Esophagus (tissue), 2 donors: ENCODE measurements at regions not wholly inside any gene's neighbourhood (a gene's known extent, or its start where the extent isn't known, plus 50 kb on each side); places are given as distances from the start of the nearest gene placed in this dataset.

Experiments
- H3K27ac ChIP-seq, 2 donors: one replicate each; pipeline ENCODE4 v1.5.1; 2013; ENCODE audit warnings: low read depth in 2 of 2, mild to moderate bottlenecking in 2 of 2, inconsistent platforms in 1 of 2, low read length in 1 of 2, moderate library complexity in 1 of 2
- H3K27me3 ChIP-seq, 2 donors: one replicate each; pipeline ENCODE4 v1.6.1; 2013; ENCODE audit warnings: low read length in 2 of 2, control low read depth in 1 of 2, mild to moderate bottlenecking in 1 of 2; ENCODE audit not compliant: insufficient read depth in 2 of 2, control insufficient read depth in 1 of 2
- H3K36me3 ChIP-seq, 2 donors: one replicate each; pipeline ENCODE4 v1.6.1; 2013; ENCODE audit warnings: low read length in 1 of 2; ENCODE audit not compliant: control insufficient read depth in 2 of 2, insufficient read depth in 2 of 2
- H3K4me1 ChIP-seq, 2 donors: one replicate each; pipeline ENCODE4 v1.6.1; 2013; ENCODE audit warnings: low read length in 1 of 2; ENCODE audit not compliant: control insufficient read depth in 2 of 2, insufficient read depth in 2 of 2
- H3K4me3 ChIP-seq, 2 donors: one replicate each; pipeline ENCODE4 v1.5.1; 2013; ENCODE audit warnings: low read length in 2 of 2, mild to moderate bottlenecking in 2 of 2, low read depth in 1 of 2, moderate library complexity in 1 of 2
- H3K9me3 ChIP-seq, 2 donors: one replicate each; pipeline ENCODE4 v1.6.1; 2013; ENCODE audit warnings: mild to moderate bottlenecking in 2 of 2, low read depth in 1 of 2, low read length in 1 of 2, moderate library complexity in 1 of 2; ENCODE audit not compliant: control insufficient read depth in 2 of 2, insufficient read depth in 1 of 2
- WGBS, 2 donors: extraction: QIAGEN DNeasy Blood & Tissue Kit; methylation state at CpG; one replicate each; pipeline ENCODE4 v1.1.7; 2013; 5-methylcytosine and 5-hydroxymethylcytosine counted together
- donor health status: healthy with polysubstance abuse.
- donor health status: Bipolar disorder and iron deficiency.

GRCh38 chr5:113900816-113901215 is 387.3 kb downstream of the YTHDC2 start:
- no peaks in the 10 kb centered on the region for H3K9me3 ChIP-seq
- H3K27ac ChIP-seq: no peak overlapping the region
- H3K4me1 ChIP-seq: no peaks in the 10 kb centered on the region
- no peak overlapping the region for H3K4me3 ChIP-seq
- no peaks in the 10 kb centered on the region for H3K27me3 ChIP-seq
- 64 to 75% methylated on average over 3 of the region's 3 CpGs for WGBS, 2 donors
- no peaks in the 10 kb centered on the region for H3K36me3 ChIP-seq

DNA sequence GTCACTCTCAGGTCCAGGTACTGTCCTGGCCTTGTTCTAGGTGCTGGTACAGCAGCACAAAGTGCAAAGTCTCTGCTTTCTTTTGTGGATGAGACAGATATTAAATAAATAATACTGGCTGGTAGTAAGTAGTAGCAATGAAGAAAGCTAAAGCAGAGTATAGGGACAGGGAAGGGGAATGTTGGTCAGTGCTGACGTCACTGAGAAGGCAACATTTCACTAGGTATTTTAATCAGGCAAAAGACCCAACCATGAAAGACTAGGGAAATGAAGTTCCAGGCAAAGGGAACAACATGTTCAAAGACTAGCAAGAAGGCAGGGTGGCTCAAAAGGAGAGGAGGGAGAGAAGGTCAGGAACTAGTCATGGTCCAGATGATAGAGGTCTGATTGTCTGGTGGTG is 388.2 kb downstream of the YTHDC2 start:
- WGBS, 2 donors: 71 to 75% methylated on average over 1 of the region's 1 CpG
- no peaks in the 10 kb centered on the region for H3K9me3 ChIP-seq
- H3K4me1 ChIP-seq: no peaks in the 10 kb centered on the region
- H3K27me3 ChIP-seq: no peaks in the 10 kb centered on the region
- no peak overlapping the region for H3K4me3 ChIP-seq
- H3K36me3 ChIP-seq: no peaks in the 10 kb centered on the region
- H3K27ac ChIP-seq: no peak overlapping the region

GRCh38 chr5:113902917-113903660 is 389.6 kb downstream of the YTHDC2 start:
- no peak overlapping the region for H3K4me3 ChIP-seq
- H3K9me3 ChIP-seq: no peaks in the 10 kb centered on the region
- H3K36me3 ChIP-seq: no peaks in the 10 kb centered on the region
- WGBS, 2 donors: 65% methylated on average over 2 of the region's 2 CpGs
- H3K27me3 ChIP-seq: no peaks in the 10 kb centered on the region
- H3K4me1 ChIP-seq: no peaks in the 10 kb centered on the region
- no peak overlapping the region for H3K27ac ChIP-seq

GRCh38 chr5:113909782-113910181 is 396.3 kb downstream of the YTHDC2 start:
- no peaks in the 10 kb centered on the region for H3K27me3 ChIP-seq
- 53 to 56% methylated on average over 6 of the region's 6 CpGs for WGBS, 2 donors
- no peak overlapping the region for H3K4me3 ChIP-seq
- H3K36me3 ChIP-seq: no peaks in the 10 kb centered on the region
- H3K9me3 ChIP-seq: no peaks in the 10 kb centered on the region
- H3K4me1 ChIP-seq: no peaks in the 10 kb centered on the region
- H3K27ac ChIP-seq: no peak overlapping the region

GRCh38 chr5:113917997-113918396 is 404.5 kb downstream of the YTHDC2 start:
- 35 to 48% methylated on average over 2 of the region's 2 CpGs for WGBS, 2 donors
- H3K9me3 ChIP-seq: no peaks in the 10 kb centered on the region
- H3K4me3 ChIP-seq: no peak overlapping the region
- no peak overlapping the region for H3K27ac ChIP-seq
- H3K27me3 ChIP-seq: no peaks in the 10 kb centered on the region
- no peaks in the 10 kb centered on the region for H3K36me3 ChIP-seq
- no peaks in the 10 kb centered on the region for H3K4me1 ChIP-seq

- 36 to 44% methylated on average over 3 of the region's 3 CpGs for WGBS, 2 donors
- H3K36me3 ChIP-seq: no peaks in the 10 kb centered on the region
- H3K4me1 ChIP-seq: no peaks in the 10 kb centered on the region
- H3K4me3 ChIP-seq: no peak overlapping the region
- H3K27me3 ChIP-seq: no peaks in the 10 kb centered on the region
- no peak overlapping the region for H3K27ac ChIP-seq
- no peaks in the 10 kb centered on the region for H3K9me3 ChIP-seq
Observed at GRCh38 chr5:113922343-113922742, 408.8 kb downstream of the YTHDC2 start.

DNA sequence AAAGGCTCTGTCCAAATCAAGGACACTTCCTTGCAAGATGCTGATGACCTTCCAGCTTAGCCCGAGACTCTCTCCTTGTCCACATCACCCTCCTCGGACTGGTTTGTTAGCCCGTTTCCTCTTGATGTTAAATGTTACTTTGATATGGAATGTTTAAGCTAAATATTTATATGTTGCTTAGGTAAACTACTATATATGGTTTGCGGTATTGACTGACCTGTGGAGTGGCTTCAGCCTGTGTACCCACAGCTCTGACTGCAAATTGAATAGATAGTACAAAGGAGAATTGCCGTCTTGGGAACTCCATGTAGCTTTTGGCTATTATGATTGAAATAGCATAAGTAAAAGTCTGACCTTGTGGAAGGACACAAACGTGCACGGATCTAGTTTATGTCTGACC is 422.0 kb downstream of the YTHDC2 start:
- H3K36me3 ChIP-seq: no peaks in the 10 kb centered on the region
- H3K27me3 ChIP-seq: no peaks in the 10 kb centered on the region
- 44 to 60% methylated on average over 7 of the region's 7 CpGs for WGBS, 2 donors
- H3K27ac ChIP-seq: no peak overlapping the region
- no peak overlapping the region for H3K4me3 ChIP-seq
- H3K4me1 ChIP-seq: no peaks in the 10 kb centered on the region
- H3K9me3 ChIP-seq: no peaks in the 10 kb centered on the region

DNA sequence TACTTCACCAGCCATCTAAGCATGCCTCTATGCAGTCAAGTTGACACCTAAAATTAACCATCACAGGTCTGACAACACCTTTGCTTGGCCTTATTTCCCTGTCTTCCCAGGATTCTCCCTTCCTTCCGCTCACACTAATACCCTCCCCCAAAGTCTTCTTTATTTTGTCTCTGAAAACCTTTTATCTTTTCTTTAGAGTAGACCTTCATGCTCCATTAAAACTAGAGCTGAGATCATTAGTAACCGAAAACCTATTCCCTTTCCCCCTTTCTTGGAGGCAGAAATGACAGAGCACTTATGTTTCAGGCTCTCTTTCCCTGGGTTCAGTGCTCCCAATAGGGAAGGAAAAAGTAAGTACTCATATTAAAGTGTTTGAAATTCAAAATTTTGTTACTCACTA is 423.8 kb downstream of the YTHDC2 start:
- Histone ChIP-seq H3K27me3 (no peaks in the 10 kb centered on the region), H3K4me1 (no peaks in the 10 kb centered on the region), H3K4me3 (no peak overlapping the region), H3K36me3 (no peaks in the 10 kb centered on the region), H3K9me3 (no peaks in the 10 kb centered on the region), H3K27ac (no peak overlapping the region)
- 67 to 85% methylated on average over 2 of the region's 2 CpGs for WGBS, 2 donors

DNA sequence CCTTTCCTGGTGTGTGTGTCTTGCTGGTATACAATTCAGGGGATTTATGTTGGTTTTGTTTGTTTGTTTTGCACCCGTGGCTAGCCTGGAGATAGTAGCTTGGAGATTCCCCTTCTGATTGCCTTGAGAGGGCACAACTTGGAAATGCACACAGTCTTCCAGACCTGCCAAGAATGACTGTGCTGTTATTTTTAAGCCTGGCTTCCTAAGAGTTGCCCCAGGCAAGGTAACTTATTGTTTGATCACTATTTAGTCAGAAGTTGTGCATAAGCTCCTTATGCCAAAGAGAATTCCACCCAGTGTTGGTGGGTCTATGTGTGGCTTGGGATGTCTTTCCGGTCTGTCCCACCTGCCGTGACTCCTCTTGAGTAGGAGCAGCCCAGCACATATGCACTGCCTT is 421.9 kb upstream of the KCNN2 start:
- WGBS, 2 donors: 50 to 57% methylated on average over 3 of the region's 3 CpGs

GRCh38 chr5:113950186-113950585 is 411.7 kb upstream of the KCNN2 start:
- no peak overlapping the region for H3K27ac ChIP-seq
- no peaks in the 10 kb centered on the region for H3K9me3 ChIP-seq
- H3K4me3 ChIP-seq: no peak overlapping the region
- no peaks in the 10 kb centered on the region for H3K27me3 ChIP-seq
- no peaks in the 10 kb centered on the region for H3K36me3 ChIP-seq
- 47 to 49% methylated on average over 2 of the region's 2 CpGs for WGBS, 2 donors
- H3K4me1 ChIP-seq: no peaks in the 10 kb centered on the region

More for the DNA sequence above, 421.9 kb upstream of the KCNN2 start:
- no peak overlapping the region for H3K4me3 ChIP-seq
- H3K27me3 ChIP-seq: no peaks in the 10 kb centered on the region
- H3K36me3 ChIP-seq: no peaks in the 10 kb centered on the region
- no peak overlapping the region for H3K27ac ChIP-seq
- no peaks in the 10 kb centered on the region for H3K9me3 ChIP-seq
- no peaks in the 10 kb centered on the region for H3K4me1 ChIP-seq
